ENCODE measurements at regions not wholly inside any gene's neighbourhood (a gene's known extent, or its start where the extent isn't known, plus 50 kb on each side); places are given as distances from the start of the nearest gene placed in this dataset.
"Not testable (repeated sequence)": the region's sequence is repeated elsewhere in the genome, so short reads cannot be mapped to it uniquely, and the experiment has no call there.

- DNase-seq (ENCODE audit: low spot score), result not testable (repeated sequence)
Observed at GRCh38 chr15:84152381-84152979, 83.1 kb upstream of the GOLGA6L4 start.

- not testable (repeated sequence) for DNase-seq (ENCODE audit: low spot score)
Observed at GRCh38 chr15:84153655-84154140, 81.9 kb upstream of the GOLGA6L4 start.

DNA sequence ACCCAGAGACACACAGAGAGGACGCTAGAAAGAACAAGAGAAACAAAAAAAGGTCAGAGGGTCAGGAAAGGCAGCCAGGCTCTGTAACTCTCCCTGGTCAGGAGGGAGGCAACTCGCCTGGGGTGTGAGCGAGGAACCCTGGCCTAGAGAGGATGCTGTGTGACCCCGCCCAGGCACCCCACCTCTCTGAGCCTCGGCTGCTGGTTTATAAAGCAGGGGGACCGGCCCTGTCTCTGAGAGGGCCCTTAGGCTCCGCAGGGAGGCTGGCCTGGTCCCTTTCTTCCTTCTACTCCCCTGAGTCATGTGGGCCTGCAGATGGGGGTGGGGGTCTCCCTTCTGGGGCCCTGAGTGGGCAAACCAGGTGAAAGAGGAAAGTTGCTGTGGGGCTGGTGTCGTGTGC is 81.3 kb upstream of the GOLGA6L4 start:
- DNase-seq (ENCODE audit: low spot score), result not testable (repeated sequence)

- not testable (repeated sequence) for DNase-seq (ENCODE audit: low spot score)
Observed at GRCh38 chr15:84154787-84155186, 80.8 kb upstream of the GOLGA6L4 start.

DNA sequence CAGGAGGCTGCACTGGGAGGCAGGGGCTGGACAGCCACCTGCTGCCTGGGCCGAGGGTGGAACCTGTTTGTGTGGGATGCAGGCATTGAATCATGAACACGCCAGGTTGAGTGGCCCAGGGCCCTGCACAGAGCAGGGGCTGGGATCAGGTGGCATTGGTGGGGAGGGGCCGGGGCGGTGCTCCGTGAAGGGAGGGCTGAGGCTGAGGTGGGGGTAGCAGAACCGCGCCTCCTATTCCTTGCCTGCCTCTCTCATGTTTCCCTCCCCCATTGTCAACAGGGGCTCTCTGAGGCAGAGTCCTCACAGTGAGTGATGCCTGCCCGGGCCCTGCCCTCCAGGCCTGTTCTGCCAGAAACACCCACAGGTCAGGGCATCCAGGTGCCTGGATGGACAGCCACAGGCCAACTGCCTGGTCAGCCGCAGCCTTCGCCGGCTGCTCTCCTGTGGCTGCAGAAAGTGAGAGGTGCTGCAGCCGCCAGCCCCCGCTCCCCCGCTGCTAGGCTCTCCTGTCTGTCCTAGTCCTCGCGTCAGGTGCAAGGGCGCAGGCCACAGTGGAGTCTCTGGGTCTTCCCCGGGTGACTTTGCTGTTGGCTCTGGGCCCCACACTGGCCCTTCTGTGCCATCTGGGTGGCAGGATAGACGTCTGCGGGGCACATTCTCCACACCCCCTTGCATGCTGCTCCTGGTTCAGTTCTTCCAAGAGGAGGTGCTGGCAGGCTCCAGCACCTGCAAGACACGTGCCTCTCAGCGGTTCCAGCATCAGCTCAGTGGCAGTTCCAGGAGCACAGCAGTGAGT is 79.6 kb upstream of the GOLGA6L4 start:
- not testable (repeated sequence) for DNase-seq (ENCODE audit: low spot score)

DNA sequence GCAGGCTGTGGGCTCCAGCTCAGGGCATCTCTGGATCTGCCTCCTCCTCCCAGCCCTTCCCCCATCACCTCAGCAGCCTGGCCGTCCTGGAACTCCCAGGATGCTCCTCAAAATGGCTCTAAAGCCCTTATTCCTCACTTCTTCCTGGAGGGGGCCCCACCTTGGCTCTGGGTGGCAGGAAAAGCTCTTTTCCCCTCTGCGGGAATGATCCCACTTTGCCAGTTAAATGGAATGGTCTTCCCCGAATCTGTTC is 79.1 kb upstream of the GOLGA6L4 start:
- DNase-seq (ENCODE audit: low spot score), result not testable (repeated sequence)

DNA sequence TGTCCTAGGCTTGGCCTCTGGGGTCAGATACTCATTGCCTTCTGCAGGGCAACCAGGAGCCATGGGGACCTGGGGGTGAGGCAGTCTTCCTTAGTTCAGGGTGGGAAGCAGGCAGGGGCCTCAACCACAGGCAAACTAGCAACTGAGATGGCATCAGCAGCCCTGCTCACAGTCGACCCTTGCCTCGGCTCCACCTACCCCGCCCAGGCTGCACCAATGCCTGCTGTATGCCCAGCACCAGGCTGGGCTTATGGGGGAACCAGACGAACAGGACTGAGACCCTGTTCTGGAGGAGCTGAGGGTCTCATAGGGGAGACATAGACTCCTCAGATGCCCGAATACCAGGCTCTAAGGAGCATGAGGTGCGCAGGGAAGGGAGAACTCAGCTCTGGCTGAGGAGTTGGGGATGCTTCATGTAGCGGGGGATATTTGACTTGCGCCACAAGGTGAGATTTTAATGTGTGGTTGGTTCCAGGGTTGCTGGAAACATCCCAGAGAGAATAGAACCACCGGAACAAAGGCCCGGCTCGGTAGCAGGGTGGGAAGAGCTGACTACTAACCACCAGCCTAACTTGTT is 78.4 kb upstream of the GOLGA6L4 start:
- not testable (repeated sequence) for DNase-seq (ENCODE audit: low spot score)

GRCh38 chr15:84157857-84158256 is 77.7 kb upstream of the GOLGA6L4 start:
- DNase-seq (ENCODE audit: low spot score), result not testable (repeated sequence)

GRCh38 chr15:84159346-84160269 is 76.0 kb upstream of the GOLGA6L4 start:
- not testable (repeated sequence) for DNase-seq (ENCODE audit: low spot score)

GRCh38 chr15:84164423-84165292 is 70.9 kb upstream of the GOLGA6L4 start:
- not testable (repeated sequence) for DNase-seq (ENCODE audit: low spot score)

GRCh38 chr15:84170029-84170428 is 65.5 kb upstream of the GOLGA6L4 start:
- not testable (repeated sequence) for DNase-seq (ENCODE audit: low spot score)

DNA sequence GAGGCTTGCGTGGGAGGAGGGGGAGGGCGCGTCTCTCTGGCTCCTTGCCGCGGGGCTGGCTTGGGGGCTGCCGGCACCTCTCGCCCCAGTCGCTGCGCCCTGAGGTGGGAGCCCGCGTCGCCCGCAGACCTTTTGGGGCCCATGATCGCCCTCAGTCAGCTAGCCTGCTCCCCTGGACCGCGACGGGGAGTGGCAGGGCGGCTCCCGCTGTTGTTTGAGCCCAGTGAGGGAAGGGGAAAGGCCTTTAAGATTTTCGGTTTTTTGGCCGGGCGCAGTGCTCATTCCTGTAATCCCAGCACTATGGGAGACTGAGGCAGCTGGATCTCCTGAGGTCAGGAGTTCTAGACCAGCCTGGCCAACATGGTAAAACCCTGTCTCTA is 62.4 kb upstream of the GOLGA6L4 start:
- not testable (repeated sequence) for DNase-seq (ENCODE audit: low spot score)
